ENCODE measurements at regions not wholly inside any gene's neighbourhood (a gene's known extent, or its start where the extent isn't known, plus 50 kb on each side); places are given as distances from the start of the nearest gene placed in this dataset.
A peak's percentile ranks its signal among the peaks of the same experiment; 100 is the strongest.
"Not testable (repeated sequence)": the region's sequence is repeated elsewhere in the genome, so short reads cannot be mapped to it uniquely, and the experiment has no call there.

DNA sequence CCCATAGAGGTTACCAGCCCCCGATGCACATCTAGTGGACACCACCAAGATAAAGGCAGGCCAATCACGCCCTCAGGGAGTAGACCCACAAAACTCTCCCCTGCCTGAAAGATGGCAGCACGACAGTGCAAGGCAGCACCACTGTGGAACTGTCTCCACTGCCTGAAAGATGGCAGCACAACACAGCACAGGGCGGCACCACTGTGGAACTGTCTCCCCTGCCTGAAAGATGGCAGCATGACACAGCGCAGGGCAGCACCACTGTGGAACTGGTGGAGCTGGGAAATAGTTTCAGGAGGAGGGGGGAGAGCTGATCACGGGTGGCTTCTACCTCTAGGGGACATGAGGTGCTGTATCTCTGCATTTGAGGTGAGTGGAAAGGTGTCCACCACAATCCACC lies 340.4 kb upstream of the FRG1 start:
- DNase-seq (ENCODE audit: low read depth in 3 of 3) = no peak

GRCh38 chr4:189600718-189601435 lies 339.8 kb upstream of the FRG1 start:
- no peak for DNase-seq (ENCODE audit: low read depth in 3 of 3)

- not testable (repeated sequence) for DNase-seq (ENCODE audit: low read depth in 3 of 3)
These were observed 337.8 kb upstream of the FRG1 start for GRCh38 chr4:189602827-189603226.

GRCh38 chr4:189610571-189610970 lies 330.1 kb upstream of the FRG1 start:
- DNase-seq (ENCODE audit: low read depth in 3 of 3) = not testable (repeated sequence)

- DNase-seq (ENCODE audit: low read depth in 3 of 3) = no peak
These were observed 327.5 kb upstream of the FRG1 start for GRCh38 chr4:189613207-189613606.

DNA sequence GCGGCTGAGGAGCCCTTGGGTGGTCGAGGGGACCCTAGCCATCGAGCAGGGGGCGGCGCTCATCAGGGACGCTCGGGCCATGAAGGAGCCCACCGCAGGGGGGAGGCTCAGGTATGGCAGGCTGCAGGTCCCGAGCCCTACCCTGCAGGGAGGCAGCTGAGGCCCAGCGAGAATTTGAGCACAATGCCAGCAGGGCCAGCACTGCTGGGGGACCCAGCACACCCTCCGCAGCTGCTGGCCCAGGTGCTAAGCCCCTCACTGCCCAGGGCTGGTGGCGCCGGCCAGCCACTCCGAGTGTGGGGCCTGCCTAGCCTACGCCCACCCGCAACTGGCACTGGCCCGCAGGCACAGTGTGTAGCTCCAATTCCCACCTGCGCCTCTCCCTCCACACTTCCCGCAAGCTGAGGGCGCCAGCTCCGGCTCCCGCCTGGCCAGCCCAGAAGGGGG lies 325.4 kb upstream of the FRG1 start:
- no peak for DNase-seq (ENCODE audit: low read depth in 3 of 3)

DNA sequence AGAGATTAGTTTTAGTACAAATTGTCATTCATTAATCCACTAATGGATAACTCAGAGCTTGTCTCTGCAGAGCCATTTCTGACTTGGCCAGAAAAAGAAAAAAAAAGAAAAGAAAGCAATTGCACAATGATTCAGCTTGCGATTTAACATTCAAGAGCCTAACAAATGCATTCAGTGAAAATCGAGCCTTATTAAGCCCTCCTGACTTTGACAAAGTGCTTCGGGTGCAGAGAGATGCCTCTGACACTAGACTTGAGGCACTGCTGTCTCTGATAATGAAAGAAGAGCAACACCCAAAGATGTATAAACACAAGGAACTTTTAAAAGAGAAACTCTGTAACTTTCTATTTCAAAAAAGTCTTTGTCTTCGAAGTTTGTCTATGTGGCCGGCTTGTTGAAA lies 322.9 kb upstream of the FRG1 start:
- not testable (repeated sequence) for DNase-seq (ENCODE audit: low read depth in 3 of 3)

GRCh38 chr4:189619441-189620250 lies 321.0 kb upstream of the FRG1 start:
- DNase-seq (ENCODE audit: low read depth in 3 of 3) = not testable (repeated sequence)

- not testable (repeated sequence) for DNase-seq (ENCODE audit: low read depth in 3 of 3)
These were observed 318.1 kb upstream of the FRG1 start for GRCh38 chr4:189622574-189622973.

DNA sequence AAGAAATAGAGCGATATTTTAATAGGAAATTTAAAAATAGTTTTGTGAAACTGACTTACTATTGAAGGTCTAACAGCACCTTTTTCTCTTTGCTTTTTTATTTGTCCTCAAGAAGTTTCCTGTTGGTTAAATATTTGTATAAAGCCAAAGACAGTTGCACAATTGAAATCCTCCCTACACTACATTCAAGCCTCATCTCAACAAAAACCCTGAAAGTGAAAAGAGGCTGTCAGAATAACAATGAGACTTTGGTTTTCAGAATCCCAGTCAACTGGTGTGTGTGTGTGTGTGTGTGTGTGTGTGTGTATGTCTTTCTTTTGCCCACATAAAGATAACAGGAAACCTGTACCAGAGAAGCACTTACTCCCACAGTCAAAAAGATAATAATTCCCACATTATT lies 313.6 kb upstream of the FRG1 start:
- DNase-seq (ENCODE audit: low read depth in 3 of 3) = not testable (repeated sequence)

- DNase-seq (ENCODE audit: low read depth in 3 of 3) = not testable (repeated sequence)
These were observed 310.9 kb upstream of the FRG1 start for GRCh38 chr4:189629733-189630132.

DNA sequence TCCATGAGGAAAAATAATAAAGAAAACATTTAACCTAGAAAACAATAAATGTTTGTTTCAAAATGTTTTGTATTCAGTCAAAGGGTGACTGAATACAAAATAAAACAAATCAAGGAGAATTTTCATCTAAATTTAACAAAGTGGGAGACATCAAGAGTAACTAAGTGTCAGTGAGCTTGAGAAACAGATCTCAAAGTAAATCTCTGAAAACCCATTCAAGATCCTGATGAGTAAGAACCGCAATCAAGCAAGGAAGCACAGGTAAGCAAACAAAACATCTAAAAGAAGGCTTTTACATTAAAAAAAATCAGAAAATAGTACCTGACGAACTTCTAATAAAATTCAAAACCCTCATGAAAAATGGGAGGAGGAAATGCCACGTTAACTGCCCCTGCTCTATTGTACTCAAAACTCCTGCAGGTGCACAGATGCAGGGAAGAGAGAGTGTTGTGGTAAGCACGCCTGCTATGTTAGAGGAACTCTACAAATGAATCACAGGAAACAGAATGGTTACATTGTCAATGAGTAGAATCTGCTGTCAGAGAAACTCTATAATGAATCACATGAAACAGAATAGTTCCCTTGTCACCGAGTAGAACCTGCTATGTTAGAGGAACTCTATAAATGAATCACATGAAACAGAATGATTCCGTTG lies 309.6 kb upstream of the FRG1 start:
- DNase-seq (ENCODE audit: low read depth in 3 of 3) = peak in 1 of 3 donors; percentile 1

DNA sequence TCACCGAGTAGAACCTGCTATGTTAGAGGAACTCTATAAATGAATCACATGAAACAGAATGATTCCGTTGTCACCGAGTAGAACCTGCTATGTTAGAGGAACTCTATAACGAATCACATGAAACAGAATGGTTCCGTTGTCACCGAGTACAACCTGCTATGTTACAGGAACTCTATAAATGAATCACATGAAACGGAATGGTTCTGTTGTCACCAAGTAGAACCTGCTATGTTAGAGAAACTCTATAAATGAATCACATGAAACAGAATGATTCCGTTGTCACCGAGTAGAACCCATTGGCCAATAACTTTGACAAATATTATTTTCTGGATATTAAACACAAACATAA lies 309.1 kb upstream of the FRG1 start:
- not testable (repeated sequence) for DNase-seq (ENCODE audit: low read depth in 3 of 3)

DNA sequence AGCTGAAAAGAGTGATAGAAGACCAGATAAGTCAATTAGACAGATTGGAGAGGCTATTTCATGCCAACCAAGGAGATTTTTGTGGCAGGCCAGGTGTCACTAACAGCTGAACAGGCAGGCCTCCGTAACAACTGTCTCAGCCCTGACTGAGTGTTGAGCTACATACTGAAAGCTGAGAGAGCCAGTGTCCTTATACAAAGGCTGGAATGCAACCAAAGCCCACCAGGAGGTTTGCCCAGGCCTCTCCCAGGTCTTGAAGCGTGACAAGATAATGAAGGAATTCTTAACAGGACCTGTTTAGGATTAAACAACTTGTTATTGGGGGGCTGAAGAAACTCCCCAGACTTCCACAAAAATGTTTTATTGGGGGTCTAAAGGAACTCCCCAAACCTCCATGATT lies 290.2 kb upstream of the FRG1 start:
- not testable (repeated sequence) for DNase-seq (ENCODE audit: low read depth in 3 of 3)

DNA sequence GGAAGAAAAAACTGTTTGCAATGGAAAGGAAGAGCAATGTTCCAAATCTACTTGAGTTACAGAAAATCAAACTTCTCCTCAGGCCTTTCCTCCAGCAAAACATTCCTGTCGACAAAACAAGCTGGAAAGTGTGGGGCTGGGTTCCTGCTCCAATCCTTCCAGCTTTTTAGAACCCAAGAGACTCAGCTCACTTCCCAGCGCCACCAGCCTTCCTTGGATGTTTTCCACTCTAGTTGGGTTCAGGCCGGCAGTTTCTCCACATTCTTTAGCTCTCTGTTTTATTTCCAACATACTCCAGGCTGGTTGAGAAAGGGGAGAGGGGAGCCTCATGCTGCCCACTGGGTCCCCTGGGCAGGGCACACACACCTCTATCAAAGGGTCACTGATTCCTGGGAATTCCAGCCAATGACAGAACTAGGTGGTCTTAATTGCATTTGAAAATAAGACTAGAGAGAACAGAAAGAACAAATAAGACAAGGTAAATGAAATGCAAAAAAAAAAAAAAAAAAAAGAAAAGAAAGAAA lies 287.5 kb upstream of the FRG1 start:
- DNase-seq (ENCODE audit: low read depth in 3 of 3) = not testable (repeated sequence)

DNA sequence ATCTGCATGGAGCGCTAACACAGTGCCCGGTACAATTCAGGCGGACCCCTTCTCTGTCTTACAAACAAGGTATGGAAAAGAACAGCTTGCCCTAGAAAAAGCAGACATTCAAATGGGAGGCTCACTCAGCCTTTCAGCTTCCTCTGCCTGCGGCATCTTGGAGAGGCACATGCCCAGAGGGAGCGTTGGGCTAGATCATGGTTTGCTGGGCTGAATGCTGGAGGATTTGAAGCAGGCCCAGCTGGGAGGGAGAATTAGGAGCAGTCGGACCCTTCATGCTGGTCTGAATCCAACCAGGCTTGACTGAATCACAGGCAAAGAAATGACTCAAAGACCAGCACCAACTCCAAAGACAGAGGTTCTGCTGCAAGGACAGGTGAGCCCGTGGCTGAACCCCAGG lies 286.7 kb upstream of the FRG1 start:
- not testable (repeated sequence) for DNase-seq (ENCODE audit: low read depth in 3 of 3)

- not testable (repeated sequence) for DNase-seq (ENCODE audit: low read depth in 3 of 3)
These were observed 286.3 kb upstream of the FRG1 start for GRCh38 chr4:189654396-189654795.

GRCh38 chr4:189655817-189656216 lies 284.9 kb upstream of the FRG1 start:
- not testable (repeated sequence) for DNase-seq (ENCODE audit: low read depth in 3 of 3)

DNA sequence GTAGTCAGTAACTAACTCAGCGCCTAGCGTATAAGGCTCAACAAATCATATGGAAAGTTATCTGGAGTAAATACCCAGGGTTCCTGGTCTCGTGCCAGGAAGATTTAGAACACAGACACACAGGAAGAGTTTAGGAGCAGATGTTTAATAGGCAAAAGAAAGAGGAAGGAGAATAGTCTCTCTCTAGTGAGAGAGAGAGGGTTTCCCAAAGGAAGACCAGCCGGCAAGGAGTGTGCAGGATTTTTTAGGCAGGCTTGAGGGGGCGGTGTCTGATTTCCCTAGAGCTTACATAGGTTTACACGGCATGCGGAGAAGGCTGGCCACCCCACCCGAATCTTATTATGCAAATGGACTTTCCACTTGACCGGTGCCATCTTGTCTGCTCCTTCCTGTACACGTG lies 284.0 kb upstream of the FRG1 start:
- DNase-seq (ENCODE audit: low read depth in 3 of 3) = no peak

- DNase-seq (ENCODE audit: low read depth in 3 of 3) = not testable (repeated sequence)
These were observed 282.4 kb upstream of the FRG1 start for GRCh38 chr4:189658259-189658658.

DNA sequence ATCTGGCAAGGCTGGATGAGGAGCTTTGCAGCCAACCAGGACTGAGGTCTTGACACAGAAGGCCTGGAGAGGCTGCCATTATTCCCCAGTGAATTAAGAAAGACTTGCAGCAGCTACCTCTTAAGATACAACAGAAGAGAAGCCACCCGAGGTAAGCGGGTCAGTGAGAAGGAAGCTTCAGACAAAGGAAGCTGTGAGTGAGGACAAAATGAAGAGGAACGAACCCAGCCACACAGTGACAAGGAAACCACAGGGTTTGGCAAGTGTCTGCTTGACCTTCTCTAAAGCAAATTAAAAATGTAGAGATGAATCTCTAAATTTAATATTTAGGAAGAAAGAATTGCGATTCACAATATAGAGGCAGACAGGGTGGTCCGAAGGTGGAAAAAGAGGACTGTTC lies 281.8 kb upstream of the FRG1 start:
- not testable (repeated sequence) for DNase-seq (ENCODE audit: low read depth in 3 of 3)

DNA sequence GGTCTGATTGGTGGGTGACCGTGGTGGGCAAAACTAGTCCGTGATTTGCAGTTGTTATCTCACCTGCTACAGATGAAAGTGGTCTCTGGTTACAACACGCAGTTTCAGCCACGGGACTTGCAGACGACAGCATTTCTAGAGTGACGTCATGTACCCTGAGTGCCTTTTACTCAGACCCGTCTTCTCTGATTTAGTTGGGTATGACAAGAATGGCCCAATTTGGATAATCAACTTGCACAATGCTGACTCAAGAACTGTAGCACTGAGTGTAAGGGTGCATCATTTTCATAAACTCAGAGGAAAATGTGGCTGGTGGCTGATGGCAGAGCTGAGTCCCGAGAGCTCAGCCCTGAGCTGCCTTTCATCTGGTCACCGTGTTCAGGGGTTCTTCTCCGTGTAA lies 281.4 kb upstream of the FRG1 start:
- DNase-seq (ENCODE audit: low read depth in 3 of 3) = no peak

Data from stimulated activated CD4-positive, alpha-beta T cell treated with anti-CD3 and anti-CD28 coated beads, TNF-alpha, amount 100 ng/mL, for 48 hours (primary cell).